Natural killer cell (primary cell): ENCODE measurements at regions not wholly inside any gene's neighbourhood (a gene's known extent, or its start where the extent isn't known, plus 50 kb on each side); places are given as distances from the start of the nearest gene placed in this dataset.

Experiments
- ATAC-seq, 3 donors: fragments of 150-1000 bp in 2 of 3; fragments of 200-7000 bp in 1 of 3; cut with Tn5 transposase; 1 replicate in 1 of 3; 2 replicates in 2 of 3; pipeline ENCODE4 v1.10.0; 2021; ENCODE audit warnings: mild to moderate bottlenecking in 2 of 3, moderate library complexity in 2 of 3
- DNase-seq, 2 donors: peaks; one replicate each; pipeline versions ENCODE4 v3.0.0 to v3.0.0-alpha.2; 2013 to 2021; ENCODE audit warnings: mixed read lengths in 1 of 2
- H3K27ac ChIP-seq: one replicate; pipeline ENCODE4 v1.5.1; 2013; ENCODE audit warnings: mild to moderate bottlenecking, low read length
- H3K27me3 ChIP-seq: one replicate; pipeline ENCODE4 v1.6.1; 2013; ENCODE audit warnings: low read length; ENCODE audit not compliant: control insufficient read depth, insufficient read depth
- H3K36me3 ChIP-seq: one replicate; pipeline ENCODE4 v1.6.1; 2013; ENCODE audit warnings: low read length; ENCODE audit not compliant: control insufficient read depth, insufficient read depth
- H3K4me1 ChIP-seq: one replicate; pipeline ENCODE4 v1.6.1; 2013; ENCODE audit warnings: low read length; ENCODE audit not compliant: control insufficient read depth, insufficient read depth
- H3K4me3 ChIP-seq: one replicate; pipeline ENCODE4 v1.5.1; 2013; ENCODE audit warnings: low read length
- H3K9me3 ChIP-seq: one replicate; pipeline ENCODE4 v1.6.1; 2013; ENCODE audit warnings: low read length; ENCODE audit not compliant: control insufficient read depth, insufficient read depth
- H3K27ac Mint-ChIP-seq, 2 donors: one replicate each; pipeline ENCODE4 v1.8.0; 2022; ENCODE audit warnings: mild to moderate bottlenecking in 2 of 2, mixed read lengths in 2 of 2, moderate library complexity in 1 of 2
- H3K27me3 Mint-ChIP-seq, 2 donors: one replicate each; pipeline ENCODE4 v1.8.0; 2022; ENCODE audit warnings: low read depth in 2 of 2, mixed read lengths in 2 of 2
- H3K36me3 Mint-ChIP-seq: one replicate; pipeline ENCODE4 v1.8.0; 2022; ENCODE audit warnings: mixed read lengths
- H3K4me1 Mint-ChIP-seq, 2 donors: one replicate each; pipeline ENCODE4 v1.8.0; 2022; ENCODE audit warnings: mixed read lengths in 2 of 2
- H3K4me3 Mint-ChIP-seq: one replicate; pipeline ENCODE4 v1.8.0; 2022; ENCODE audit warnings: mild to moderate bottlenecking, moderate library complexity, mixed read lengths
- H3K9me3 Mint-ChIP-seq, 2 donors: one replicate each; pipeline ENCODE4 v1.8.0; 2022; ENCODE audit warnings: mixed read lengths in 2 of 2
- WGBS: methylation state at CpG from one replicate; pipeline ENCODE4 v1.1.7; 2013; ENCODE audit warnings: missing lambda C conversion rate; ENCODE audit not compliant: insufficient coverage; 5-methylcytosine and 5-hydroxymethylcytosine counted together
- intact Hi-C: fragments of 100-400 bp; cut with micrococcal nuclease; formaldehyde crosslinking; loops from one replicate; pipeline ENCODE4 v1.14.2; 2022
- TF ChIP-seq, protein P1 (sequence below): fragments of 200-600 bp; IDR thresholded peaks from one replicate; pipeline ENCODE4 v1.8.0; 2022; ENCODE audit warnings: antibody characterized with exemption

DNA sequence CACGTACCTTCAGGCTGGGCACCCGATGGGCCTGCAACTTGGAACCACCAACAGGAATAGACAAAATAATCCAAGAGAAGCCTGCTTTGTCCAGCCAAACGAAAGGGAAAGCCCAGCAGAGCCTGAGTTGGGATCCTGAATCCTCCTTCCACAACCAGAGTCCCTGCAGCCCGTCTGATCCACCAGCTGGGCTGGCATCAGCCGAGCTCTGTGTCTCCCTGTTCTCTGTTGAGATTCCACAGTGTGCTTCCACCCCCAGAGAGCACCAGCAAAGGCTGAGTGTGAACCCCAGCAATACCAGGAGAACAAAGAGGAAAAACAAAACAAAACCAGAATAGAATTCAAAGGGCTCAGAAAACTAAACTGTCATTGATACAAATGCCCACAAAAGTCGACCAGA is 68.8 kb upstream of the PRNP start:
- Histone ChIP-seq H3K4me1 (no peaks in the 10 kb centered on the region), H3K27me3 (no peaks in the 10 kb centered on the region), H3K4me3 (no peak overlapping the region), H3K36me3 (no peaks in the 10 kb centered on the region), H3K9me3 (no peaks in the 10 kb centered on the region), H3K27ac (no peak overlapping the region)
- Mint-ChIP-seq H3K9me3 (peaks cover 2 to 3% of the 10 kb centered on the region in 2 donors), H3K36me3 (peaks cover 6% of the 10 kb centered on the region), H3K4me3 (no peak overlapping the region), H3K27me3 (peaks cover 0 to 12% of the 10 kb centered on the region in 2 donors), H3K27ac (no peak overlapping the region), H3K4me1 (peaks cover 0 to 9% of the 10 kb centered on the region in 2 donors)
- no peak for DNase-seq
- intact Hi-C loops: no loop called here
- ATAC-seq: no peak
- WGBS: 85% methylated on average over 6 of the region's 6 CpGs
- TF ChIP-seq, protein P1, sequence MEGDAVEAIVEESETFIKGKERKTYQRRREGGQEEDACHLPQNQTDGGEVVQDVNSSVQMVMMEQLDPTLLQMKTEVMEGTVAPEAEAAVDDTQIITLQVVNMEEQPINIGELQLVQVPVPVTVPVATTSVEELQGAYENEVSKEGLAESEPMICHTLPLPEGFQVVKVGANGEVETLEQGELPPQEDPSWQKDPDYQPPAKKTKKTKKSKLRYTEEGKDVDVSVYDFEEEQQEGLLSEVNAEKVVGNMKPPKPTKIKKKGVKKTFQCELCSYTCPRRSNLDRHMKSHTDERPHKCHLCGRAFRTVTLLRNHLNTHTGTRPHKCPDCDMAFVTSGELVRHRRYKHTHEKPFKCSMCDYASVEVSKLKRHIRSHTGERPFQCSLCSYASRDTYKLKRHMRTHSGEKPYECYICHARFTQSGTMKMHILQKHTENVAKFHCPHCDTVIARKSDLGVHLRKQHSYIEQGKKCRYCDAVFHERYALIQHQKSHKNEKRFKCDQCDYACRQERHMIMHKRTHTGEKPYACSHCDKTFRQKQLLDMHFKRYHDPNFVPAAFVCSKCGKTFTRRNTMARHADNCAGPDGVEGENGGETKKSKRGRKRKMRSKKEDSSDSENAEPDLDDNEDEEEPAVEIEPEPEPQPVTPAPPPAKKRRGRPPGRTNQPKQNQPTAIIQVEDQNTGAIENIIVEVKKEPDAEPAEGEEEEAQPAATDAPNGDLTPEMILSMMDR: no peak

DNA sequence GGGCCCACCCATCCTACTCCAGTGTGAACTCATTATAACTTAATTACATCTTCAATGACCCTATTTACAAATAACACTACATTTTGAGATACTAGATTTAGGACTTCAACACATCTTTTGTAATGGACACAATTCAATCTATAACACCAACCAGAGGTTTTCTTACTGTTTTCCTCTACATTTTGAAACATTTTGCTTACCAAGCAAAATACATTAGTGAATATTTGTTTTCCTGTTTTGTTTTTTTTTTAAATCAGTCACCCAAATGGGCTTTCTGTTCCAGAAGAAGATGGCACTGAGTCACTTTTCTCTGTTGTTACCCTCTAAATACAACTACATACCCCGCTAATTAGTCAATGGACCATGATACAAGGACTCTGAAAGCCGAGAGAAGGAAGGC is 69.2 kb upstream of the PRNP start:
- Mint-ChIP-seq H3K4me3 (no peak overlapping the region), H3K27ac (no peak overlapping the region), H3K27me3 (peaks cover 0 to 8% of the 10 kb centered on the region in 2 donors), H3K36me3 (peaks cover 2% of the 10 kb centered on the region), H3K9me3 (peaks cover 0 to 2% of the 10 kb centered on the region in 2 donors), H3K4me1 (peaks cover 0 to 9% of the 10 kb centered on the region in 2 donors)
- H3K4me3 ChIP-seq: no peak overlapping the region
- DNase-seq: no peak
- intact Hi-C loops: no loop called here
- H3K27ac ChIP-seq: no peak overlapping the region
- no peaks in the 10 kb centered on the region for H3K9me3 ChIP-seq
- H3K4me1 ChIP-seq: no peaks in the 10 kb centered on the region
- ATAC-seq: no peak
- TF ChIP-seq, protein P1: no peak
- 75% methylated on average over 2 of the region's 2 CpGs for WGBS
- H3K36me3 ChIP-seq: no peaks in the 10 kb centered on the region
- H3K27me3 ChIP-seq: no peaks in the 10 kb centered on the region

- H3K9me3 Mint-ChIP-seq: no peaks in the 10 kb centered on the region
- H3K27me3 ChIP-seq: no peaks in the 10 kb centered on the region
- H3K27ac Mint-ChIP-seq: no peak overlapping the region
- no peaks in the 10 kb centered on the region for H3K4me1 ChIP-seq
- peaks cover 0 to 5% of the 10 kb centered on the region in 2 donors for H3K27me3 Mint-ChIP-seq
- ATAC-seq (peak; percentile 69 to 95 (median 86)), DNase-seq (peak; percentile 60 to 72)
- no peaks in the 10 kb centered on the region for H3K36me3 Mint-ChIP-seq
- H3K36me3 ChIP-seq: no peaks in the 10 kb centered on the region
- H3K4me1 Mint-ChIP-seq: peaks cover 0 to 9% of the 10 kb centered on the region in 2 donors
- intact Hi-C loops: loop anchor here (1.0 kb wide), 1 partner anchor 106 kb away; no protein-coding TSS in a partner anchor
- 25% methylated on average over 14 of the region's 15 CpGs for WGBS
- H3K27ac ChIP-seq: no peak overlapping the region
- no peaks in the 10 kb centered on the region for H3K9me3 ChIP-seq
- no peak overlapping the region for H3K4me3 ChIP-seq
- TF ChIP-seq, protein P1: peak; percentile 62
- peak overlapping the region; percentile 40 for H3K4me3 Mint-ChIP-seq
Measured at GRCh38 chr20:4613718-4614620, 72.3 kb upstream of the PRNP start.
